ENCODE measurements at regions not wholly inside any gene's neighbourhood (a gene's known extent, or its start where the extent isn't known, plus 50 kb on each side); places are given as distances from the start of the nearest gene placed in this dataset.

DNA sequence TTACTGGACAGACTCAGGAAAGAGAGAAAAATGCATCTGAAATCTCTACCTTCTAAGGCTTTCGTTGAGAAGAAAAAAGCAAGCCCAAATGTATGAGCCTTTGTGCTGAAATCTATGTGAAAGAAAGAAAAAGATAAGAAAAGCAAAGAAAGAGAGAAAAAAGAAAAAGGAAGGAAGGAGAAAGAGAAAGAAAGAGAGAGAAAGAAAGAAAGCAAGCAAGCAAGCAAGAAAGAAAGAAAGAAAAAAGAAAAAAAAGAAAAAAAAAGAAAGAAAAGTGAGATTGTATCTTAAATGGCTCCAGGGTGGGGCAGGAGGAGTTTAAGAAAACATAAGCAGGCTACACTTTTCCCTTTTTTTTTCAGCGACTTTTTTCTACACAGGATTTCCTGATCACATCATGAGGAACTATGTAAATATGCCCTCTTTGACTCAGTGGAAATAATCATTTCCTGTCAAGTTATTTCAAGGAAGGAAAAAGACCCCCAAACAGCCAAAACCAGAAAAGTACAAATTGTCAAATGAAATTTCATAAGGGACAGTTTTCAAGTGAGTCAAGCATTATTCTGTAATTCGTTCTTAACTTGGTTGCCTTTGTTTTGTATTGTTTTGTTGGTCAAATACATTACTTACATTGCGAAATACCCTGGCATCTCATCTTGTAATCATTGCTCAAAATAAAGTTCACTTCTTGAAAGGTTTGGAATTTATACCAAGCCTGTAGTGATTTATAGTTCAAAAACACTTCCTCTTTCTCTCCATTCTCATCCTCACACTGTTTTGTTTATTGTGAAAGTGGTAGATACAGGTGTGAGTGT, 79.5 kb upstream of the RNF217 start:
- Histone ChIP-seq H3K27ac (no peak overlapping the region), H3K27me3 (no peaks in the 10 kb centered on the region), H3K9me3 (no peaks in the 10 kb centered on the region), H3K36me3 (no peaks in the 10 kb centered on the region), H3K4me3 (no peak overlapping the region), H3K4me1 (peaks cover 0 to 3% (median 0%) of the 10 kb centered on the region in 3 donors)
- peak in 3 of 4 donors; percentile 41 to 78 (median 43) for ATAC-seq
- intact Hi-C loops (cut with DNase I), result no loop called here
- 30 to 51% methylated on average over 4 of the region's 4 CpGs for WGBS, 2 donors
- DNase-seq, result no peak
- TF ChIP-seq, protein P1, sequence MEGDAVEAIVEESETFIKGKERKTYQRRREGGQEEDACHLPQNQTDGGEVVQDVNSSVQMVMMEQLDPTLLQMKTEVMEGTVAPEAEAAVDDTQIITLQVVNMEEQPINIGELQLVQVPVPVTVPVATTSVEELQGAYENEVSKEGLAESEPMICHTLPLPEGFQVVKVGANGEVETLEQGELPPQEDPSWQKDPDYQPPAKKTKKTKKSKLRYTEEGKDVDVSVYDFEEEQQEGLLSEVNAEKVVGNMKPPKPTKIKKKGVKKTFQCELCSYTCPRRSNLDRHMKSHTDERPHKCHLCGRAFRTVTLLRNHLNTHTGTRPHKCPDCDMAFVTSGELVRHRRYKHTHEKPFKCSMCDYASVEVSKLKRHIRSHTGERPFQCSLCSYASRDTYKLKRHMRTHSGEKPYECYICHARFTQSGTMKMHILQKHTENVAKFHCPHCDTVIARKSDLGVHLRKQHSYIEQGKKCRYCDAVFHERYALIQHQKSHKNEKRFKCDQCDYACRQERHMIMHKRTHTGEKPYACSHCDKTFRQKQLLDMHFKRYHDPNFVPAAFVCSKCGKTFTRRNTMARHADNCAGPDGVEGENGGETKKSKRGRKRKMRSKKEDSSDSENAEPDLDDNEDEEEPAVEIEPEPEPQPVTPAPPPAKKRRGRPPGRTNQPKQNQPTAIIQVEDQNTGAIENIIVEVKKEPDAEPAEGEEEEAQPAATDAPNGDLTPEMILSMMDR (IDR thresholded peaks at IDR 0.05), result no peak
- FAIRE-seq, result no peak

DNA sequence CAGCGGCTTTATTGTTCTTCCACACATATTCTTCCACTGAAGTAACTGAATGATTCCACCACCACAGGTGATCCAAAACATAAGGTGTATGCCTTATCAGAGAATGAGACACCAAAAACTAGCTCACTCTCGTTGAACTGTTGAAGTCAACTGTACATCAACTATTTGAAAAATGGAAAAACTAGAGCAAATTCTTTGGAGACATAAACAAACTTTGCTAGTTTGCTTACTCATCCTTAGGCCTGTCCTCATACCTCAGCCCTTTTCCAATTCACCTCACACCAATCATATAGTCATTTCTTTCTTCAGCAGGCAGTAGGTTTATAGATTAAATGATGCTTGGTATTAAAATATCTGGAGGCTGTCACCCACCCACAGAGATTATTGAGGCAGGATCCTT, 77.1 kb upstream of the RNF217 start:
- Histone ChIP-seq H3K4me3 (no peak overlapping the region), H3K4me1 (peaks cover 0 to 8% (median 6%) of the 10 kb centered on the region in 3 donors), H3K36me3 (no peaks in the 10 kb centered on the region), H3K9me3 (no peaks in the 10 kb centered on the region), H3K27ac (no peak overlapping the region), H3K27me3 (no peaks in the 10 kb centered on the region)
- no peak for ATAC-seq
- intact Hi-C loops (cut with DNase I), result no loop called here
- TF ChIP-seq, protein P1 (IDR thresholded peaks at IDR 0.05), result no peak
- FAIRE-seq, result no peak
- no peak for DNase-seq
- 75 to 84% methylated on average over 2 of the region's 2 CpGs for WGBS, 2 donors

DNA sequence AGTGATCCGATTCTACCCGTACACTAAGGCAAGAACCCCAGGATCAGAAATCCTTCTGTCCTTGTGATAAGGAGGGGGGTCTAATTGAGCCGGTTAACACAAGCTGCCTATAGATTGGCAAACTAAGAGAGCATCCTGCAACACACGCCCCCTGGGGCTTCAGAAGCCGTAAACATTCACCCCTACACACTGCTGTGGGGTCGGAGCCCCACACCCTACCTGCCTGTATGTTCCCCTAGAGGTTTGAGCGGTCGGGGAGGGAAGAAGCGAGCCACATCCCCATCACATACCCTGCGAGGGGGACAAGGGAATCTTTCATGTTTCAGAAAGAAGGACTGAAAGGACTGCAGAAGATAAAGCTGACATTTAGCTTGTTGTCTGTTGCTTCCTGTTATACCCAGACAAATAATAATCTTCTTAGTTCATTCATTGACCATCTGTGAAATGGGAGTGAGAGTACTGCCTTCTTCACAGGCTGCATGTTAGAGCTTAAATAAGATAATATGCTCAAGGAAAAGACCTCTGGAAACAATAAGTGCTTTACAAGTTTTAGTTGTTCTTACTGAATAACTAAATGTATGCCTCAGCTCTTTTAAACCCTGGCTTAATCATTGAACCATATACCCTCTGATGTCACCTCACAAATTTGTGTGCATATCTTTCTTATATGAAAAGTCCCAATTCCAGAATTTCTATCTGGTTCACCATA, 74.2 kb upstream of the RNF217 start:
- no peak for ATAC-seq
- Histone ChIP-seq H3K4me1 (peaks cover 0 to 8% (median 3%) of the 10 kb centered on the region in 3 donors), H3K27me3 (no peaks in the 10 kb centered on the region), H3K9me3 (no peaks in the 10 kb centered on the region), H3K36me3 (no peaks in the 10 kb centered on the region), H3K27ac (no peak overlapping the region), H3K4me3 (peak overlapping the region in 1 of 4 donors; percentile 4)
- 87 to 89% methylated on average over 10 of the region's 10 CpGs for WGBS, 2 donors
- no peak for DNase-seq
- TF ChIP-seq, protein P1 (IDR thresholded peaks at IDR 0.05), result no peak
- no peak for FAIRE-seq
- intact Hi-C loops (cut with DNase I), result no loop called here

DNA sequence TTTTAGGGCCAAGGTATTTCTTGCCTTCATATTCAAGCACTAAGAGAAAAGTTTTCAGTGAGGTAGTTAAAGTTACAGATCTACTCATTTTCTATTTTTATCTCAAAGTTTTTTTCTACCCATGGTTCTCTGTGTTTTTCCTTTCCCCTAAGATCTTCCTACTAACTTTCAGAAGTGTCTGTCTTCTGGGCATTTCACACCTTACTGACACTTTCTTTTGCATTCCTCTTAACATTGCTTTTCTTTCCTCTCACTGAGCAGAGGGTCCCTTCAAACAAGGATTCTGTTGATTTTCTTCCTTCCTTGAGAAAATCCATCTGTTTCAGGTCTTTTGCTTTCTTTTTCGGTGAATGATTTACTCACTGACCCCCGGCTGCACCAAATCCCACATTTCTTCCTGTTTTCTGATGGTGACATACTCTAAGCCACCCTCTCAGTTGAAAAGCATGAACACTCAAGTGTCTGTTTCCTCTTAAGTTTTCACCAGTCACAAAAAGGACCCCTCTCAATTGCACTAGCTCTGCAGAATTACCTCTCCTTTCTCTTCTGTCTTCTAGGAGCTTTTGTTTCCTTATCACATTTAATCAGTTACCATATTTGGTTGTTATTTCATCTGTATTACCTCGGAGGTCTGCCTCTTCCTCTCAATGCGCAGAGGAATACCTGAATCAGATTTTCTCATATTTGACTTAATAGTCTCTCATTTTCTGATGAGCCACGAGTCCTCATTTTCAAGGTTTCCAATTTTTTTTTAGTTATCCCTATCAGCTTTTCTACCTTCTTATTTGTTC, 73.5 kb upstream of the RNF217 start:
- TF ChIP-seq, protein P1 (IDR thresholded peaks at IDR 0.05), result no peak
- Histone ChIP-seq H3K4me1 (peaks cover 0 to 8% (median 3%) of the 10 kb centered on the region in 3 donors), H3K27ac (no peak overlapping the region), H3K27me3 (no peaks in the 10 kb centered on the region), H3K36me3 (no peaks in the 10 kb centered on the region), H3K4me3 (peak overlapping the region in 1 of 4 donors; percentile 4), H3K9me3 (no peaks in the 10 kb centered on the region)
- WGBS, 2 donors, result 23 to 31% methylated on average over 5 of the region's 5 CpGs
- ATAC-seq, result no peak
- intact Hi-C loops (cut with DNase I), result no loop called here
- no peak for FAIRE-seq
- no peak for DNase-seq
